ENCODE measurements at regions not wholly inside any gene's neighbourhood (a gene's known extent, or its start where the extent isn't known, plus 50 kb on each side); places are given as distances from the start of the nearest gene placed in this dataset.

GRCh38 chr18:22623513-22623912 is 205.8 kb upstream of the CTAGE1 start:
- H3K4me2 ChIP-seq (ENCODE audit: low read depth, low read length, poor library complexity, severe bottlenecking) = no peak overlapping the region
- H3K4me3 ChIP-seq (ENCODE audit: low read length, poor library complexity, severe bottlenecking) = no peak overlapping the region
- no peaks in the 10 kb centered on the region for H3K36me3 ChIP-seq (ENCODE audit: insufficient read depth, low read length)
- H3K4me1 ChIP-seq (ENCODE audit: insufficient read depth, low read length, poor library complexity, severe bottlenecking) = no peaks in the 10 kb centered on the region
- no peaks in the 10 kb centered on the region for H3K79me2 ChIP-seq (ENCODE audit: insufficient read depth, low read length)
- H3F3A ChIP-seq (ENCODE audit: low read depth) = no peaks in the 10 kb centered on the region
- no peaks in the 10 kb centered on the region for H4K20me1 ChIP-seq (ENCODE audit: insufficient read depth, low read length, poor library complexity, severe bottlenecking)
- no peaks in the 10 kb centered on the region for H3K9me3 ChIP-seq (ENCODE audit: insufficient read depth, low read depth, low read length)
- no peaks in the 10 kb centered on the region for H3K9me2 ChIP-seq (replicated peaks; ENCODE audit: low read depth, low read length)
- no peak overlapping the region for H3K9ac ChIP-seq (ENCODE audit: low read depth, low read length, poor library complexity, severe bottlenecking)
- TF ChIP-seq EZH2phosphoT487 (IDR thresholded peaks at IDR 0.05; ENCODE audit: borderline replicate concordance) (no peak), CTCF (conservative IDR thresholded peaks at IDR 0.05; ENCODE audit: low read length) (no peak)
- H3K27me3 ChIP-seq (ENCODE audit: insufficient read depth, low read length, poor library complexity, severe bottlenecking) = no peaks in the 10 kb centered on the region
- H2AFZ ChIP-seq (ENCODE audit: low read length) = no peak overlapping the region

GRCh38 chr18:22624176-22624575 is 206.5 kb upstream of the CTAGE1 start:
- Histone ChIP-seq H3K27me3 (ENCODE audit: insufficient read depth, low read length, poor library complexity, severe bottlenecking) (no peaks in the 10 kb centered on the region), H3K9ac (ENCODE audit: low read depth, low read length, poor library complexity, severe bottlenecking) (no peak overlapping the region), H4K20me1 (ENCODE audit: insufficient read depth, low read length, poor library complexity, severe bottlenecking) (no peaks in the 10 kb centered on the region), H3K9me2 (replicated peaks; ENCODE audit: low read depth, low read length) (no peaks in the 10 kb centered on the region), H3K36me3 (ENCODE audit: insufficient read depth, low read length) (no peaks in the 10 kb centered on the region), H3K4me2 (ENCODE audit: low read depth, low read length, poor library complexity, severe bottlenecking) (no peak overlapping the region), H3K9me3 (ENCODE audit: insufficient read depth, low read depth, low read length) (no peaks in the 10 kb centered on the region), H3K79me2 (ENCODE audit: insufficient read depth, low read length) (no peaks in the 10 kb centered on the region), H3K4me3 (ENCODE audit: low read length, poor library complexity, severe bottlenecking) (no peak overlapping the region), H3K4me1 (ENCODE audit: insufficient read depth, low read length, poor library complexity, severe bottlenecking) (no peaks in the 10 kb centered on the region), H2AFZ (ENCODE audit: low read length) (no peak overlapping the region), H3F3A (ENCODE audit: low read depth) (no peaks in the 10 kb centered on the region)
- no peak for TF ChIP-seq CTCF (conservative IDR thresholded peaks at IDR 0.05; ENCODE audit: low read length)
- TF ChIP-seq EZH2phosphoT487 (IDR thresholded peaks at IDR 0.05; ENCODE audit: borderline replicate concordance) = no peak

- Histone ChIP-seq H3K4me2 (ENCODE audit: low read depth, low read length, poor library complexity, severe bottlenecking) (no peak overlapping the region), H3K4me3 (ENCODE audit: low read length, poor library complexity, severe bottlenecking) (no peak overlapping the region), H3F3A (ENCODE audit: low read depth) (no peaks in the 10 kb centered on the region), H3K36me3 (ENCODE audit: insufficient read depth, low read length) (no peaks in the 10 kb centered on the region), H2AFZ (ENCODE audit: low read length) (no peak overlapping the region), H4K20me1 (ENCODE audit: insufficient read depth, low read length, poor library complexity, severe bottlenecking) (no peaks in the 10 kb centered on the region), H3K4me1 (ENCODE audit: insufficient read depth, low read length, poor library complexity, severe bottlenecking) (no peaks in the 10 kb centered on the region), H3K27me3 (ENCODE audit: insufficient read depth, low read length, poor library complexity, severe bottlenecking) (no peaks in the 10 kb centered on the region), H3K9me2 (replicated peaks; ENCODE audit: low read depth, low read length) (no peaks in the 10 kb centered on the region), H3K9ac (ENCODE audit: low read depth, low read length, poor library complexity, severe bottlenecking) (no peak overlapping the region), H3K9me3 (ENCODE audit: insufficient read depth, low read depth, low read length) (no peaks in the 10 kb centered on the region), H3K79me2 (ENCODE audit: insufficient read depth, low read length) (no peaks in the 10 kb centered on the region)
- TF ChIP-seq CTCF (conservative IDR thresholded peaks at IDR 0.05; ENCODE audit: low read length) (no peak), EZH2phosphoT487 (IDR thresholded peaks at IDR 0.05; ENCODE audit: borderline replicate concordance) (no peak)
These were observed 207.7 kb upstream of the CTAGE1 start for GRCh38 chr18:22625406-22625805.
